GM12878 (cell line): ENCODE measurements at regions not wholly inside any gene's neighbourhood (a gene's known extent, or its start where the extent isn't known, plus 50 kb on each side); places are given as distances from the start of the nearest gene placed in this dataset.

ENCODE experiments used
- ATAC-seq: fragments of 200-7000 bp; cut with Tn5 transposase; 3 replicates; pipeline ENCODE4 v1.9.1; 2020; ENCODE audit warnings: mild to moderate bottlenecking, moderate library complexity
- BruUV-seq: library from RNA; stranded (reverse); fragments of 400-500 nt; replicated peaks from 2 replicates; lab custom pipeline; 2021; lab: Mats Ljungman, UMichigan
- CTCF ChIA-PET: fragments of 300-600 bp; sonication (Branson Sonifier 250); formaldehyde crosslinking; extraction: SDS; loops from one replicate; lab custom pipeline; 2021; ENCODE audit warnings: inconsistent platforms; lab: Yijun Ruan, JAX
- POLR2A ChIA-PET: fragments of 350-600 bp; formaldehyde crosslinking; extraction: SDS; loops from one replicate; lab custom pipeline; 2021; ENCODE audit warnings: inconsistent platforms; lab: Charles Lee
- RAD21 ChIA-PET: fragments of 300-600 bp; sonication (Branson Sonifier 250); formaldehyde crosslinking; loops from one replicate; lab custom pipeline; 2023; ENCODE audit warnings: antibody characterized with exemption; ENCODE audit not compliant: unreplicated experiment; lab: Charles Lee
- SMC1A ChIA-PET: fragments of 300-600 bp; sonication (Branson Sonifier 250); formaldehyde crosslinking; loops from one replicate; lab custom pipeline; 2023; ENCODE audit not compliant: unreplicated experiment, uncharacterized antibody; lab: Charles Lee
- DNase-seq: peaks from one replicate; pipeline ENCODE4 v3.0.0-alpha.2; 2011; ENCODE audit warnings: low read depth, low spot score
- FAIRE-seq: peaks from 3 replicates; lab custom pipeline; 2011; peaks lifted over from hg19 to GRCh38; lab: Jason Lieb, UNC
- H2AFZ ChIP-seq: 2 replicates; pipeline ENCODE4 v1.6.0; 2011; ENCODE audit warnings: low read depth, low read length, control low read depth; ENCODE audit not compliant: control insufficient read depth
- H3K27ac ChIP-seq: 2 replicates; pipeline ENCODE4 v1.5.1; 2011; ENCODE audit warnings: control low read depth; ENCODE audit not compliant: control insufficient read depth, insufficient read depth
- H3K27me3 ChIP-seq, 2 experiments: replicated peaks in 1 of 2; 2 replicates each; pipeline versions ENCODE4 v1.6.0 to v1.6.1; 2011; ENCODE audit warnings: low read length in 1 of 2; ENCODE audit not compliant: control insufficient read depth in 2 of 2, insufficient read depth in 2 of 2
- H3K36me3 ChIP-seq, 2 experiments: 2 replicates each; pipeline ENCODE4 v1.5.1; 2011; ENCODE audit warnings: low read length in 1 of 2; ENCODE audit not compliant: control insufficient read depth in 2 of 2, insufficient read depth in 2 of 2
- H3K4me1 ChIP-seq: 2 replicates; pipeline ENCODE4 v1.6.1; 2011; ENCODE audit warnings: mild to moderate bottlenecking, low read length, moderate library complexity, mixed read lengths; ENCODE audit not compliant: control insufficient read depth, insufficient read depth
- H3K4me2 ChIP-seq: 2 replicates; pipeline ENCODE4 v1.6.0; 2011; ENCODE audit warnings: control low read depth; ENCODE audit not compliant: control insufficient read depth, insufficient read depth
- H3K4me3 ChIP-seq: fragments of 200-600 bp; sonication (generic); 2 replicates; pipeline ENCODE4 v1.5.1; 2016
- H3K79me2 ChIP-seq: 2 replicates; pipeline ENCODE4 v1.6.0; 2011; ENCODE audit warnings: low read length; ENCODE audit not compliant: control insufficient read depth, insufficient read depth
- H3K9ac ChIP-seq: 2 replicates; pipeline ENCODE4 v1.8.0; 2011; ENCODE audit warnings: low read length, control low read depth, mixed read lengths; ENCODE audit not compliant: control insufficient read depth, insufficient read depth
- H3K9me3 ChIP-seq: replicated peaks from 3 replicates; pipeline ENCODE4 v1.5.1; 2011; ENCODE audit warnings: mild to moderate bottlenecking, low read length; ENCODE audit not compliant: control insufficient read depth, insufficient read depth
- H4K20me1 ChIP-seq: 2 replicates; pipeline ENCODE4 v1.6.0; 2011; ENCODE audit not compliant: control insufficient read depth, insufficient read depth
- CBX5 ChIP-seq: sonication (generic); IDR thresholded peaks from 2 replicates; pipeline ENCODE4 v1.6.1; 2016; ENCODE audit warnings: low read depth, moderate library complexity, mild to moderate bottlenecking, inconsistent platforms
- CHD4 ChIP-seq: fragments of 200-600 bp; sonication (generic); IDR thresholded peaks from 2 replicates; pipeline ENCODE4 v1.6.1; 2016; ENCODE audit warnings: mild to moderate bottlenecking
- CTCF ChIP-seq, 3 experiments: IDR thresholded peaks in 2 of 3; conservative IDR thresholded peaks in 1 of 3; 2 replicates each; pipeline ENCODE4 v1.5.1; 2011; ENCODE audit warnings: low read depth in 3 of 3, low read length in 3 of 3, mild to moderate bottlenecking in 3 of 3, control low read depth in 2 of 3, moderate library complexity in 2 of 3, inconsistent platforms in 1 of 3, mixed read lengths in 1 of 3; ENCODE audit not compliant: control insufficient read depth in 2 of 3, insufficient read depth in 1 of 3; ENCODE audit errors: extremely low read depth in 1 of 3
- GABPA ChIP-seq: IDR thresholded peaks from 2 replicates; pipeline ENCODE4 v1.6.1; 2014; ENCODE audit warnings: antibody characterized with exemption, low read depth, mild to moderate bottlenecking, inconsistent platforms
- HDGF ChIP-seq: fragments of 450-650 bp; IDR thresholded peaks from 2 replicates; pipeline ENCODE4 v1.6.1; 2016; ENCODE audit warnings: antibody characterized with exemption
- KLF5 ChIP-seq: fragments of 450-650 bp; IDR thresholded peaks from 2 replicates; pipeline ENCODE4 v1.6.1; 2014; ENCODE audit warnings: mild to moderate bottlenecking; ENCODE audit not compliant: partially characterized antibody
- LARP7 ChIP-seq: fragments of 450-650 bp; IDR thresholded peaks from 2 replicates; pipeline ENCODE4 v1.6.1; 2017; ENCODE audit warnings: mild to moderate bottlenecking
- NFXL1 ChIP-seq: fragments of 450-650 bp; IDR thresholded peaks from 2 replicates; pipeline ENCODE4 v1.6.1; 2017; ENCODE audit warnings: antibody characterized with exemption, mild to moderate bottlenecking, borderline replicate concordance
- PBX3 ChIP-seq: IDR thresholded peaks from 2 replicates; pipeline ENCODE4 v1.6.1; 2011; ENCODE audit warnings: mild to moderate bottlenecking, low read depth, low read length, moderate library complexity; ENCODE audit not compliant: insufficient replicate concordance
- PRDM15 ChIP-seq: fragments of 450-650 bp; formaldehyde crosslinking; IDR thresholded peaks from 2 replicates; pipeline ENCODE4 v1.4.0; 2020; ENCODE audit warnings: mild to moderate bottlenecking, moderate library complexity
- RB1 ChIP-seq: fragments of 450-650 bp; formaldehyde crosslinking; IDR thresholded peaks from 2 replicates; pipeline ENCODE4 v1.6.1; 2017; ENCODE audit warnings: mild to moderate bottlenecking, borderline replicate concordance
- SMC3 ChIP-seq: IDR thresholded peaks from 2 replicates; pipeline ENCODE4 v1.6.1; 2011; ENCODE audit warnings: low read length, improper control_type of control experiment, borderline replicate concordance
- SP1 ChIP-seq: IDR thresholded peaks from one replicate; pipeline ENCODE4 v1.6.1; 2011; ENCODE audit warnings: low read depth, low read length
- SRF ChIP-seq, 2 experiments: IDR thresholded peaks; 2 replicates each; pipeline ENCODE4 v1.6.1; 2011; ENCODE audit warnings: low read depth in 2 of 2, low read length in 2 of 2, mild to moderate bottlenecking in 1 of 2, moderate library complexity in 1 of 2
- TCF12 ChIP-seq: IDR thresholded peaks from 2 replicates; pipeline ENCODE4 v1.6.1; 2011; ENCODE audit warnings: low read depth, mild to moderate bottlenecking, low read length
- TCF7 ChIP-seq: IDR thresholded peaks from 2 replicates; pipeline ENCODE4 v1.6.1; 2014; ENCODE audit warnings: antibody characterized with exemption, borderline replicate concordance
- USF1 ChIP-seq: IDR thresholded peaks from 2 replicates; pipeline ENCODE4 v1.6.1; 2011; ENCODE audit warnings: borderline replicate concordance, low read depth, mild to moderate bottlenecking, moderate library complexity, mixed read lengths, low read length; ENCODE audit not compliant: insufficient read depth; ENCODE audit errors: extremely low read length
- ZNF207 ChIP-seq: fragments of 450-650 bp; IDR thresholded peaks from 2 replicates; pipeline ENCODE4 v1.6.1; 2014; ENCODE audit warnings: antibody characterized with exemption, mild to moderate bottlenecking, borderline replicate concordance
- ZNF384 ChIP-seq: IDR thresholded peaks from 2 replicates; pipeline ENCODE4 v1.6.1; 2012; ENCODE audit warnings: low read depth, mild to moderate bottlenecking, low read length, improper control_type of control experiment, borderline replicate concordance
- WGBS: methylation state at CpG from one replicate; pipeline ENCODE4 v1.1.6; 2016; ENCODE audit warnings: low lambda C conversion rate; ENCODE audit not compliant: insufficient replicate concordance, insufficient coverage; ENCODE audit errors: missing lambda C conversion rate; 5-methylcytosine and 5-hydroxymethylcytosine counted together
- in situ Hi-C: fragments of 300-500 bp; cut with MboI; formaldehyde crosslinking; loops from 9 replicates; pipeline ENCODE4 v1.14.3; 2018; ENCODE audit warnings: mixed read lengths
- intact Hi-C: fragments of 100-400 bp; cut with micrococcal nuclease; formaldehyde crosslinking; loops from one replicate; pipeline ENCODE4 v1.14.2; 2022; ENCODE audit not compliant: unreplicated experiment

GRCh38 chr3:94187697-94188096 lies 124.8 kb downstream of the NSUN3 start:
- H3K9me3 ChIP-seq, result no peaks in the 10 kb centered on the region
- no peaks in the 10 kb centered on the region for H4K20me1 ChIP-seq
- intact Hi-C loops (no loop called here), in situ Hi-C loops (no loop called here)
- BruUV-seq, result no TSS peak
- no peaks in the 10 kb centered on the region for H3K79me2 ChIP-seq
- H3K36me3 ChIP-seq, result no peaks in the 10 kb centered on the region
- WGBS, result 39% methylated on average over 2 of the region's 2 CpGs
- TF ChIP-seq USF1, result no peak
- no peak for TF ChIP-seq SP1
- no peak for TF ChIP-seq KLF5
- no peak for TF ChIP-seq CHD4
- no peak for TF ChIP-seq CBX5
- TF ChIP-seq TCF12, result no peak
- no peak for TF ChIP-seq PBX3
- TF ChIP-seq RB1, result no peak
- no peak for TF ChIP-seq GABPA
- no peak for TF ChIP-seq CTCF (IDR thresholded peaks at IDR 0.05 in 2 of 3, conservative IDR thresholded peaks at IDR 0.05 in 1 of 3; ENCODE audit: control insufficient read depth in 2 of 3, extremely low read depth in 1 of 3, insufficient read depth in 1 of 3, low read depth in 3 of 3, low read length in 3 of 3)
- no peak for TF ChIP-seq LARP7
- TF ChIP-seq TCF7, result no peak
- no peak for TF ChIP-seq SMC3
- no peak for TF ChIP-seq NFXL1
- TF ChIP-seq ZNF207, result no peak
- TF ChIP-seq PRDM15 (CRISPR knock-in tag), result no peak
- no peak for TF ChIP-seq HDGF
- no peak for TF ChIP-seq SRF (IDR thresholded peaks at IDR 0.05; ENCODE audit: low read depth in 2 of 2, low read length in 2 of 2)
- TF ChIP-seq ZNF384, result no peak
- no peak overlapping the region for H3K9ac ChIP-seq
- ChIA-PET SMC1A (interaction anchor here (2.1 kb wide), 1 partner anchor 14 kb away, joined by 8 read pairs; no protein-coding TSS in a partner anchor), POLR2A (no interaction called here), CTCF (interaction anchor here (0.7 to 1.2 kb wide), 2 partner anchors 14 to 62 kb away, joined by 3 read pairs; no protein-coding TSS in a partner anchor), RAD21 (interaction anchor here (1.8 kb wide), 1 partner anchor 12 kb away, joined by 7 read pairs; no protein-coding TSS in a partner anchor)
- DNase-seq (no peak), FAIRE-seq (no peak), ATAC-seq (no peak)
- no peaks in the 10 kb centered on the region for H3K27me3 ChIP-seq
- H2AFZ ChIP-seq, result no peak overlapping the region
- H3K4me1 ChIP-seq, result no peaks in the 10 kb centered on the region
- H3K4me2 ChIP-seq, result no peak overlapping the region
- H3K4me3 ChIP-seq, result no peak overlapping the region
- H3K27ac ChIP-seq, result no peak overlapping the region
